ENCODE measurements at regions not wholly inside any gene's neighbourhood (a gene's known extent, or its start where the extent isn't known, plus 50 kb on each side); places are given as distances from the start of the nearest gene placed in this dataset.
"Not testable (repeated sequence)": the region's sequence is repeated elsewhere in the genome, so short reads cannot be mapped to it uniquely, and the experiment has no call there.

- Histone ChIP-seq H2AFZ (replicated peaks) (no peak overlapping the region), H3K4me3 (no peak overlapping the region), H3K9me3 (ENCODE audit: low read depth) (no peaks in the 10 kb centered on the region), H3K4me1 (no peaks in the 10 kb centered on the region), H3K4me2 (no peak overlapping the region), H3K27ac (no peak overlapping the region), H4K20me1 (ENCODE audit: low read depth) (no peaks in the 10 kb centered on the region), H3K9ac (no peak overlapping the region), H3K36me3 (no peaks in the 10 kb centered on the region), H3K27me3 (no peaks in the 10 kb centered on the region), H3K79me2 (ENCODE audit: low read depth) (no peaks in the 10 kb centered on the region), H3F3A (ENCODE audit: low read depth) (no peaks in the 10 kb centered on the region)
- Mint-ChIP-seq H3K27me3 (ENCODE audit: insufficient read depth, low read depth) (no peaks in the 10 kb centered on the region), H3K36me3 (no peaks in the 10 kb centered on the region), H3K9me3 (no peaks in the 10 kb centered on the region), H3K27ac (no peak overlapping the region), H3K4me3 (no peak overlapping the region), H3K4me1 (no peaks in the 10 kb centered on the region)
- TF ChIP-seq EZH2 (IDR thresholded peaks at IDR 0.05) (no peak), CTCF (IDR thresholded peaks at IDR 0.05) (no peak), EZH2phosphoT487 (IDR thresholded peaks at IDR 0.05) (no peak)
- DNase-seq (ENCODE audit: low spot score): no peak
Measured at GRCh38 chr12:29004066-29004935, 144.8 kb upstream of the FAR2 start.

- no peaks in the 10 kb centered on the region for H3K27me3 Mint-ChIP-seq (ENCODE audit: insufficient read depth, low read depth)
- H3K27me3 ChIP-seq: no peaks in the 10 kb centered on the region
- TF ChIP-seq EZH2 (IDR thresholded peaks at IDR 0.05): no peak
- no peak for TF ChIP-seq EZH2phosphoT487 (IDR thresholded peaks at IDR 0.05)
- no peak for DNase-seq (ENCODE audit: low spot score)
- no peak overlapping the region for H3K9ac ChIP-seq
- H3K36me3 Mint-ChIP-seq: no peaks in the 10 kb centered on the region
- H2AFZ ChIP-seq (replicated peaks): no peak overlapping the region
- H3K4me3 Mint-ChIP-seq: no peak overlapping the region
- no peak overlapping the region for H3K27ac ChIP-seq
- H3K4me1 Mint-ChIP-seq: no peaks in the 10 kb centered on the region
- H3K9me3 ChIP-seq (ENCODE audit: low read depth): no peaks in the 10 kb centered on the region
- H4K20me1 ChIP-seq (ENCODE audit: low read depth): no peaks in the 10 kb centered on the region
- H3K4me2 ChIP-seq: no peak overlapping the region
- H3K27ac Mint-ChIP-seq: no peak overlapping the region
- no peaks in the 10 kb centered on the region for H3K36me3 ChIP-seq
- no peaks in the 10 kb centered on the region for H3K79me2 ChIP-seq (ENCODE audit: low read depth)
- H3K9me3 Mint-ChIP-seq: no peaks in the 10 kb centered on the region
- H3K4me1 ChIP-seq: no peaks in the 10 kb centered on the region
- no peak overlapping the region for H3K4me3 ChIP-seq
- no peaks in the 10 kb centered on the region for H3F3A ChIP-seq (ENCODE audit: low read depth)
Measured at GRCh38 chr12:29004936-29005304, 144.2 kb upstream of the FAR2 start.

GRCh38 chr12:29008786-29009185, 140.3 kb upstream of the FAR2 start:
- Mint-ChIP-seq H3K36me3 (no peaks in the 10 kb centered on the region), H3K27me3 (ENCODE audit: insufficient read depth, low read depth) (no peaks in the 10 kb centered on the region), H3K9me3 (no peaks in the 10 kb centered on the region), H3K4me3 (no peak overlapping the region), H3K27ac (no peak overlapping the region), H3K4me1 (no peaks in the 10 kb centered on the region)
- TF ChIP-seq EZH2phosphoT487 (IDR thresholded peaks at IDR 0.05): no peak
- TF ChIP-seq CTCF (IDR thresholded peaks at IDR 0.05): no peak
- TF ChIP-seq EZH2 (IDR thresholded peaks at IDR 0.05): no peak
- Histone ChIP-seq H3K4me2 (no peak overlapping the region), H3K4me3 (no peak overlapping the region), H3K9me3 (ENCODE audit: low read depth) (no peaks in the 10 kb centered on the region), H3K27ac (no peak overlapping the region), H2AFZ (replicated peaks) (no peak overlapping the region), H4K20me1 (ENCODE audit: low read depth) (no peaks in the 10 kb centered on the region), H3K4me1 (no peaks in the 10 kb centered on the region), H3K27me3 (no peaks in the 10 kb centered on the region), H3K79me2 (ENCODE audit: low read depth) (no peaks in the 10 kb centered on the region), H3K9ac (no peak overlapping the region), H3F3A (ENCODE audit: low read depth) (no peaks in the 10 kb centered on the region), H3K36me3 (no peaks in the 10 kb centered on the region)
- no peak for DNase-seq (ENCODE audit: low spot score)

- no peak overlapping the region for H3K27ac Mint-ChIP-seq
- H3K4me2 ChIP-seq: no peak overlapping the region
- no peaks in the 10 kb centered on the region for H3K9me3 ChIP-seq (ENCODE audit: low read depth)
- no peaks in the 10 kb centered on the region for H3K36me3 ChIP-seq
- no peak overlapping the region for H3K27ac ChIP-seq
- no peak overlapping the region for H2AFZ ChIP-seq (replicated peaks)
- H3K79me2 ChIP-seq (ENCODE audit: low read depth): no peaks in the 10 kb centered on the region
- H3K9me3 Mint-ChIP-seq: no peaks in the 10 kb centered on the region
- H3K4me1 Mint-ChIP-seq: no peaks in the 10 kb centered on the region
- no peak overlapping the region for H3K4me3 ChIP-seq
- TF ChIP-seq EZH2phosphoT487 (IDR thresholded peaks at IDR 0.05) (no peak), EZH2 (IDR thresholded peaks at IDR 0.05) (no peak), CTCF (IDR thresholded peaks at IDR 0.05) (no peak)
- no peak overlapping the region for H3K4me3 Mint-ChIP-seq
- no peak overlapping the region for H3K9ac ChIP-seq
- no peaks in the 10 kb centered on the region for H4K20me1 ChIP-seq (ENCODE audit: low read depth)
- H3K4me1 ChIP-seq: peaks cover 6% of the 10 kb centered on the region
- H3K27me3 ChIP-seq: no peaks in the 10 kb centered on the region
- H3K36me3 Mint-ChIP-seq: no peaks in the 10 kb centered on the region
- no peak for DNase-seq (ENCODE audit: low spot score)
- no peaks in the 10 kb centered on the region for H3K27me3 Mint-ChIP-seq (ENCODE audit: insufficient read depth, low read depth)
- no peaks in the 10 kb centered on the region for H3F3A ChIP-seq (ENCODE audit: low read depth)
Measured at GRCh38 chr12:29012673-29013072, 136.4 kb upstream of the FAR2 start.

- not testable (repeated sequence) for H3K27ac Mint-ChIP-seq; H3K9me3 Mint-ChIP-seq; H3K4me1 Mint-ChIP-seq; H3K4me3 Mint-ChIP-seq; H3K27me3 Mint-ChIP-seq (ENCODE audit: insufficient read depth, low read depth); H3K4me2 ChIP-seq; H3K36me3 Mint-ChIP-seq; DNase-seq (ENCODE audit: low spot score); H3K27ac ChIP-seq; H3F3A ChIP-seq (ENCODE audit: low read depth); H3K27me3 ChIP-seq; H3K9ac ChIP-seq; H3K79me2 ChIP-seq (ENCODE audit: low read depth); H3K36me3 ChIP-seq; H3K4me3 ChIP-seq; H4K20me1 ChIP-seq (ENCODE audit: low read depth); H2AFZ ChIP-seq (replicated peaks); H3K9me3 ChIP-seq (ENCODE audit: low read depth); H3K4me1 ChIP-seq
Measured at GRCh38 chr12:29017532-29017931, 131.5 kb upstream of the FAR2 start.
